Endothelial cell of umbilical vein (primary cell): ENCODE measurements at regions not wholly inside any gene's neighbourhood (a gene's known extent, or its start where the extent isn't known, plus 50 kb on each side); places are given as distances from the start of the nearest gene placed in this dataset.

Experiments used
- EZH2 ChIP-seq: IDR thresholded peaks from 2 replicates; pipeline ENCODE4 v1.6.1; 2012; ENCODE audit warnings: borderline replicate concordance, low read depth, mild to moderate bottlenecking, moderate library complexity, low read length, inconsistent platforms; ENCODE audit not compliant: severe bottlenecking
- FOS ChIP-seq: IDR thresholded peaks from 2 replicates; pipeline ENCODE4 v1.6.1; 2011; ENCODE audit warnings: mild to moderate bottlenecking, low read length, moderate library complexity, borderline replicate concordance; ENCODE audit not compliant: insufficient read depth
- GATA2 ChIP-seq: IDR thresholded peaks from 2 replicates; pipeline ENCODE4 v1.7.0; 2011; ENCODE audit warnings: low read depth, mild to moderate bottlenecking, moderate library complexity, mixed read lengths, low read length; ENCODE audit not compliant: insufficient read length, insufficient read depth
- JUN ChIP-seq: IDR thresholded peaks from 2 replicates; pipeline ENCODE4 v1.6.1; 2011; ENCODE audit warnings: borderline replicate concordance, low read depth; ENCODE audit not compliant: insufficient read length, insufficient read depth
- POLR2A ChIP-seq: IDR thresholded peaks from 2 replicates; pipeline ENCODE4 v1.6.1; 2012; ENCODE audit warnings: low read depth, mild to moderate bottlenecking, control low read depth, low read length
- POLR2AphosphoS5 ChIP-seq: IDR thresholded peaks from 2 replicates; pipeline ENCODE4 v1.6.1; 2012; ENCODE audit warnings: low read depth, mild to moderate bottlenecking, control low read depth, low read length, moderate library complexity; ENCODE audit not compliant: insufficient read depth
- TF ChIP-seq, protein P1 (sequence below), 2 donors: IDR thresholded peaks; 1 replicate in 1 of 2; 2 replicates in 1 of 2; pipeline ENCODE4 v1.5.1; 2011; ENCODE audit warnings: low read length in 2 of 2, mild to moderate bottlenecking in 2 of 2, moderate library complexity in 2 of 2, control low read depth in 1 of 2, inconsistent platforms in 1 of 2, low read depth in 1 of 2; ENCODE audit not compliant: insufficient read depth in 1 of 2; ENCODE audit errors: extremely low read depth in 1 of 2
- TF ChIP-seq, protein P2 (sequence below): IDR thresholded peaks from 2 replicates; pipeline ENCODE4 v1.6.1; 2011; ENCODE audit not compliant: insufficient read depth, insufficient read length

DNA sequence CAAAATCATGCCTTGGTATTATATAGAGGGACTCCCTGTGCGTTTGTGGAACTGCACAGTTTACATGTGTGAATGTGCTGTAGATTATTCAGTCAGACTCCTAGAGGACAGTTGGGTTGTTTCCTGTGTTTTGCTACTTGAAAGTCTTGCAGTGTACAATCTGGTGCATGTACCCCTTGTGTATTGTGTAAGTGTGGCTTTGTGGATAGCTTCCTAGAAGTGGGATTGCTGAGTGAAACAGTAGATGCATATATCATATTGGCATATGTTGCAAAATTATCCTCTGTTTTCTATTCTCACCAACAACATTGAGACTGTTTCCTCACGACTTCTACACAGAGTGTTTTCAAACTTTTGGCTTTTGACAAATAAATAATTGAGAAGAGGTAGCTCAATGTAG is 263.7 kb downstream of the MAP2K6 start:
- TF ChIP-seq, protein P1, sequence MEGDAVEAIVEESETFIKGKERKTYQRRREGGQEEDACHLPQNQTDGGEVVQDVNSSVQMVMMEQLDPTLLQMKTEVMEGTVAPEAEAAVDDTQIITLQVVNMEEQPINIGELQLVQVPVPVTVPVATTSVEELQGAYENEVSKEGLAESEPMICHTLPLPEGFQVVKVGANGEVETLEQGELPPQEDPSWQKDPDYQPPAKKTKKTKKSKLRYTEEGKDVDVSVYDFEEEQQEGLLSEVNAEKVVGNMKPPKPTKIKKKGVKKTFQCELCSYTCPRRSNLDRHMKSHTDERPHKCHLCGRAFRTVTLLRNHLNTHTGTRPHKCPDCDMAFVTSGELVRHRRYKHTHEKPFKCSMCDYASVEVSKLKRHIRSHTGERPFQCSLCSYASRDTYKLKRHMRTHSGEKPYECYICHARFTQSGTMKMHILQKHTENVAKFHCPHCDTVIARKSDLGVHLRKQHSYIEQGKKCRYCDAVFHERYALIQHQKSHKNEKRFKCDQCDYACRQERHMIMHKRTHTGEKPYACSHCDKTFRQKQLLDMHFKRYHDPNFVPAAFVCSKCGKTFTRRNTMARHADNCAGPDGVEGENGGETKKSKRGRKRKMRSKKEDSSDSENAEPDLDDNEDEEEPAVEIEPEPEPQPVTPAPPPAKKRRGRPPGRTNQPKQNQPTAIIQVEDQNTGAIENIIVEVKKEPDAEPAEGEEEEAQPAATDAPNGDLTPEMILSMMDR (IDR thresholded peaks at IDR 0.05; ENCODE audit: extremely low read depth in 1 of 2, insufficient read depth in 1 of 2, low read depth in 1 of 2, low read length in 2 of 2), result no peak
- TF ChIP-seq POLR2A, result no peak
- no peak for TF ChIP-seq EZH2
- no peak for TF ChIP-seq JUN
- no peak for TF ChIP-seq FOS
- TF ChIP-seq, protein P2, sequence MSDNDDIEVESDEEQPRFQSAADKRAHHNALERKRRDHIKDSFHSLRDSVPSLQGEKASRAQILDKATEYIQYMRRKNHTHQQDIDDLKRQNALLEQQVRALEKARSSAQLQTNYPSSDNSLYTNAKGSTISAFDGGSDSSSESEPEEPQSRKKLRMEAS, result no peak
- no peak for TF ChIP-seq POLR2AphosphoS5
- no peak for TF ChIP-seq GATA2
